ENCODE measurements at regions not wholly inside any gene's neighbourhood (a gene's known extent, or its start where the extent isn't known, plus 50 kb on each side); places are given as distances from the start of the nearest gene placed in this dataset.

- TF ChIP-seq CTCF (IDR thresholded peaks at IDR 0.05 in 4 of 5, conservative IDR thresholded peaks at IDR 0.05 in 1 of 5) (no peak), POLR2A (IDR thresholded peaks at IDR 0.05) (no peak)
These were observed 1228.3 kb upstream of the WWC1 start for GRCh38 chr5:167063116-167063515.

All from gastrocnemius medialis (tissue), 4 donors.